PC-9 (cell line): ENCODE measurements at regions not wholly inside any gene's neighbourhood (a gene's known extent, or its start where the extent isn't known, plus 50 kb on each side); places are given as distances from the start of the nearest gene placed in this dataset.
"Not testable (repeated sequence)": the region's sequence is repeated elsewhere in the genome, so short reads cannot be mapped to it uniquely, and the experiment has no call there.

ENCODE experiments used
- BruUV-seq: library from RNA; stranded (reverse); fragments of 400-500 nt; replicated peaks from 2 replicates; lab custom pipeline; 2021; lab: Mats Ljungman, UMichigan
- CTCF ChIA-PET: fragments of 300-600 bp; sonication (Branson Sonifier 250); formaldehyde crosslinking; loops from one replicate; lab custom pipeline; 2022; ENCODE audit warnings: antibody characterized with exemption; lab: Charles Lee
- POLR2A ChIA-PET: fragments of 300-600 bp; sonication (Branson Sonifier 250); formaldehyde crosslinking; loops from one replicate; lab custom pipeline; 2022; ENCODE audit warnings: antibody characterized with exemption; ENCODE audit not compliant: unreplicated experiment; lab: Charles Lee
- DNase-seq, 2 experiments: peaks; one replicate each; pipeline versions ENCODE4 v3.0.0 to v3.0.0-alpha.2; 2015 to 2022; ENCODE audit warnings: mixed read lengths in 1 of 2
- H2AFZ ChIP-seq: fragments of 200-600 bp; sonication (generic); 2 replicates; pipeline ENCODE4 v1.8.1; 2017; ENCODE audit warnings: antibody characterized with exemption
- H3F3A ChIP-seq: fragments of 200-600 bp; sonication (generic); 2 replicates; pipeline ENCODE4 v1.8.1; 2017; ENCODE audit warnings: antibody characterized with exemption, mild to moderate bottlenecking, low read depth; ENCODE audit not compliant: insufficient read depth
- H3K27ac ChIP-seq: fragments of 200-600 bp; sonication (generic); 2 replicates; pipeline ENCODE4 v1.6.1; 2016; ENCODE audit warnings: mixed run types
- H3K27me3 ChIP-seq: fragments of 200-600 bp; sonication (generic); 2 replicates; pipeline ENCODE4 v1.6.1; 2016; ENCODE audit warnings: low read depth, mixed run types; ENCODE audit not compliant: insufficient read depth
- H3K36me3 ChIP-seq: fragments of 200-600 bp; sonication (generic); 2 replicates; pipeline ENCODE4 v1.6.1; 2016; ENCODE audit warnings: low read depth, mixed run types
- H3K4me1 ChIP-seq: fragments of 200-600 bp; sonication (generic); replicated peaks from 2 replicates; pipeline ENCODE4 v1.6.1; 2016; ENCODE audit warnings: mixed run types; ENCODE audit not compliant: insufficient read depth
- H3K4me2 ChIP-seq: fragments of 200-600 bp; sonication (generic); 2 replicates; pipeline ENCODE4 v1.6.1; 2017; ENCODE audit warnings: mixed run types
- H3K4me3 ChIP-seq: fragments of 200-600 bp; sonication (generic); 2 replicates; pipeline ENCODE4 v1.6.1; 2016; ENCODE audit warnings: mixed run types
- H3K79me2 ChIP-seq: fragments of 200-600 bp; sonication (generic); 2 replicates; pipeline ENCODE4 v1.6.1; 2017; ENCODE audit warnings: low read depth, mixed run types
- H3K9me2 ChIP-seq: fragments of 200-600 bp; sonication (generic); 2 replicates; pipeline ENCODE4 v1.8.1; 2017; ENCODE audit warnings: mild to moderate bottlenecking; ENCODE audit not compliant: insufficient read depth
- H3K9me3 ChIP-seq: fragments of 200-600 bp; sonication (generic); 2 replicates; pipeline ENCODE4 v1.8.1; 2016; ENCODE audit warnings: low read depth; ENCODE audit not compliant: insufficient read depth
- H4K20me1 ChIP-seq: fragments of 200-600 bp; sonication (generic); 2 replicates; pipeline ENCODE4 v1.8.1; 2017; ENCODE audit not compliant: insufficient read depth
- EZH2 ChIP-seq: fragments of 200-600 bp; sonication (generic); IDR thresholded peaks from 2 replicates; pipeline ENCODE4 v1.8.0; 2017; ENCODE audit warnings: antibody characterized with exemption, low read depth
- intact Hi-C: fragments of 100-400 bp; cut with micrococcal nuclease; formaldehyde crosslinking; loops from one replicate; pipeline ENCODE4 v1.10.0; 2022; ENCODE audit not compliant: unreplicated experiment
- TF ChIP-seq, protein P1 (sequence below): fragments of 200-600 bp; sonication (generic); conservative IDR thresholded peaks from 2 replicates; pipeline ENCODE4 v1.6.1; 2017; ENCODE audit warnings: mixed run types, antibody characterized with exemption, mild to moderate bottlenecking, moderate library complexity

- no peaks in the 10 kb centered on the region for H3K4me1 ChIP-seq
- no peaks in the 10 kb centered on the region for H3K36me3 ChIP-seq
- H3K79me2 ChIP-seq = no peaks in the 10 kb centered on the region
- H2AFZ ChIP-seq = no peak overlapping the region
- H3K9me2 ChIP-seq = no peaks in the 10 kb centered on the region
- ChIA-PET POLR2A (no interaction called here), CTCF (no interaction called here)
- H3K27ac ChIP-seq = no peak overlapping the region
- H3F3A ChIP-seq = no peaks in the 10 kb centered on the region
- no peak for DNase-seq
- intact Hi-C loops = no loop called here
- no peaks in the 10 kb centered on the region for H4K20me1 ChIP-seq
- H3K4me3 ChIP-seq = no peak overlapping the region
- TF ChIP-seq EZH2 = no peak
- TF ChIP-seq, protein P1, sequence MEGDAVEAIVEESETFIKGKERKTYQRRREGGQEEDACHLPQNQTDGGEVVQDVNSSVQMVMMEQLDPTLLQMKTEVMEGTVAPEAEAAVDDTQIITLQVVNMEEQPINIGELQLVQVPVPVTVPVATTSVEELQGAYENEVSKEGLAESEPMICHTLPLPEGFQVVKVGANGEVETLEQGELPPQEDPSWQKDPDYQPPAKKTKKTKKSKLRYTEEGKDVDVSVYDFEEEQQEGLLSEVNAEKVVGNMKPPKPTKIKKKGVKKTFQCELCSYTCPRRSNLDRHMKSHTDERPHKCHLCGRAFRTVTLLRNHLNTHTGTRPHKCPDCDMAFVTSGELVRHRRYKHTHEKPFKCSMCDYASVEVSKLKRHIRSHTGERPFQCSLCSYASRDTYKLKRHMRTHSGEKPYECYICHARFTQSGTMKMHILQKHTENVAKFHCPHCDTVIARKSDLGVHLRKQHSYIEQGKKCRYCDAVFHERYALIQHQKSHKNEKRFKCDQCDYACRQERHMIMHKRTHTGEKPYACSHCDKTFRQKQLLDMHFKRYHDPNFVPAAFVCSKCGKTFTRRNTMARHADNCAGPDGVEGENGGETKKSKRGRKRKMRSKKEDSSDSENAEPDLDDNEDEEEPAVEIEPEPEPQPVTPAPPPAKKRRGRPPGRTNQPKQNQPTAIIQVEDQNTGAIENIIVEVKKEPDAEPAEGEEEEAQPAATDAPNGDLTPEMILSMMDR = no peak
- BruUV-seq = no TSS peak
- H3K27me3 ChIP-seq = no peaks in the 10 kb centered on the region
- H3K9me3 ChIP-seq = no peaks in the 10 kb centered on the region
- no peak overlapping the region for H3K4me2 ChIP-seq
Measured at GRCh38 chr6:4661391-4661790, 114.8 kb upstream of the CDYL start.

DNA sequence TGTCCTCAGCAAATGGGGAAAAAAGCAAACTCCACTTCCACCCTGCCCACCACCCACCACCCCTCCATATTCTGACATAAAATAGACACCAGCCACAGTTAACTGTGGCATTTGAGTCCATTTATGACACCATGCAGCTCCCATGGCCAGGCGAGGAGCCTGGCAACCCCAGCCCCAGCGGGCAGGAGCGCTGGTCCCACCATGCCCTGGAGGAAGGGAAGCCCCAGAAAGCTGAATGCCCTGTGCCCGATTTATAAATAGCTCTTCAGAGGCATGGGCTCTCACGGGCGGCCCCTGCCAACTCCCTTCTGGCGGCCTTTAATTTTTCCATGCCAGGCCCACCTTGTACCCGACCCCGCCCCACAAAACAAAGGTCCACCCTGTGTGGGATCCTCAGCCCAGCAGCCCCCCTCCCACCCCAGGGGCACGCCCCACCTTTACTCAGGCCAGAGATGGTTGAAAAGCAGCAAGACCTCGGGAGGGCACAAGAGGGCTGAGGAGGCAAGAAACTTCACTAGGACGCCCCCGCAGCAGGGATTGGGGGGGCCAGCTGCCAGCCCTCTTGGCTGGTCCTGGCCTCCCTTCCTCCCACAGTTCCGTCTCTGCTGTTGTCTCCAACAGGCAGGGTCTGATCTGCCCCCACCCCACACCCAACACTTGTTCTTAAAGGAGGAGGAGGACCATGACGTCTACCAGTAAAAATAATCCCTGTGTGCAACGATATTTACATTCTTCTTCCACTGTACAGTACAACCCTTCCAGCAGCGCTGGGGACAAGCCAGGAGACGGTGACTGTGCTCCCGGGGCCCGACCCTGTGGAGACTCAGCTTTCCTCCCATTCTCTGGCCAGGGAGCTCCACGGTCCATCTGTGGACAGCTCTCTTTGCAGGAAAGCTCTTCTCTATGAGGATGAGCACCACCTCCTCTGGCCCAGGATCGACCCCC lies 115.6 kb upstream of the CDYL start:
- no peaks in the 10 kb centered on the region for H3F3A ChIP-seq
- H3K4me3 ChIP-seq = no peak overlapping the region
- H2AFZ ChIP-seq = no peak overlapping the region
- intact Hi-C loops = no loop called here
- DNase-seq = no peak
- H3K27me3 ChIP-seq = no peaks in the 10 kb centered on the region
- no peak overlapping the region for H3K4me2 ChIP-seq
- no TSS peak for BruUV-seq
- H3K27ac ChIP-seq = no peak overlapping the region
- ChIA-PET CTCF (no interaction called here), POLR2A (no interaction called here)
- no peak for TF ChIP-seq EZH2
- TF ChIP-seq, protein P1 = no peak
- H3K9me3 ChIP-seq = no peaks in the 10 kb centered on the region
- no peaks in the 10 kb centered on the region for H3K36me3 ChIP-seq
- H4K20me1 ChIP-seq = no peaks in the 10 kb centered on the region
- H3K9me2 ChIP-seq = no peaks in the 10 kb centered on the region
- H3K79me2 ChIP-seq = no peaks in the 10 kb centered on the region
- no peaks in the 10 kb centered on the region for H3K4me1 ChIP-seq

- H3K79me2 ChIP-seq, H3K4me3 ChIP-seq, H3K4me2 ChIP-seq, H3K9me2 ChIP-seq, H3K27ac ChIP-seq, H3K9me3 ChIP-seq, H2AFZ ChIP-seq, CTCF ChIA-PET, H4K20me1 ChIP-seq, BruUV-seq, H3K27me3 ChIP-seq, POLR2A ChIA-PET, H3K4me1 ChIP-seq, H3F3A ChIP-seq, DNase-seq, H3K36me3 ChIP-seq, intact Hi-C loops: not testable (repeated sequence)
Measured at GRCh38 chr6:4659719-4660118, 116.5 kb upstream of the CDYL start.
